PFSK-1 (cell line): ENCODE measurements at regions not wholly inside any gene's neighbourhood (a gene's known extent, or its start where the extent isn't known, plus 50 kb on each side); places are given as distances from the start of the nearest gene placed in this dataset.

Experiments
- POLR2AphosphoS5 ChIP-seq: IDR thresholded peaks from 2 replicates; pipeline ENCODE4 v1.6.1; 2012; ENCODE audit warnings: low read depth, mild to moderate bottlenecking, control low read depth, low read length, moderate library complexity
- SIN3A ChIP-seq: IDR thresholded peaks from 2 replicates; pipeline ENCODE4 v1.6.1; 2012; ENCODE audit warnings: mild to moderate bottlenecking, low read length, moderate library complexity, borderline replicate concordance; ENCODE audit not compliant: insufficient read depth

- no peak for TF ChIP-seq POLR2AphosphoS5
- TF ChIP-seq SIN3A, result no peak
These were observed 363.4 kb upstream of the RARB start for GRCh38 chr3:25064681-25065080.
